GM06990 (cell line): ENCODE measurements at regions not wholly inside any gene's neighbourhood (a gene's known extent, or its start where the extent isn't known, plus 50 kb on each side); places are given as distances from the start of the nearest gene placed in this dataset.

Source experiments
- DNase-seq: peaks from one replicate; pipeline ENCODE4 v3.0.0-alpha.2; 2011; ENCODE audit not compliant: insufficient read length; ENCODE audit errors: extremely low read depth
- H3K27me3 ChIP-seq: replicated peaks from 2 replicates; pipeline ENCODE4 v1.6.0; 2011; ENCODE audit warnings: low read length; ENCODE audit not compliant: control insufficient read depth, insufficient read depth
- H3K36me3 ChIP-seq: 2 replicates; pipeline ENCODE4 v1.5.1; 2011; ENCODE audit warnings: low read length; ENCODE audit not compliant: control insufficient read depth, insufficient read depth
- H3K4me3 ChIP-seq: replicated peaks from 2 replicates; pipeline ENCODE4 v1.5.1; 2011; ENCODE audit warnings: low read depth, mild to moderate bottlenecking, control low read depth, low read length
- CTCF ChIP-seq: IDR thresholded peaks from 2 replicates; pipeline ENCODE4 v1.5.1; 2011; ENCODE audit warnings: low read length, control low read depth, mild to moderate bottlenecking, inconsistent platforms; ENCODE audit not compliant: insufficient read depth, poor library complexity, severe bottlenecking

GRCh38 chr15:95013381-95013780, 782.0 kb downstream of the MCTP2 start:
- Histone ChIP-seq H3K27me3 (no peaks in the 10 kb centered on the region), H3K36me3 (no peaks in the 10 kb centered on the region), H3K4me3 (no peak overlapping the region)
- DNase-seq = no peak
- TF ChIP-seq CTCF = no peak

GRCh38 chr15:95016511-95017229, 785.3 kb downstream of the MCTP2 start:
- no peak for DNase-seq
- no peak for TF ChIP-seq CTCF
- no peaks in the 10 kb centered on the region for H3K27me3 ChIP-seq
- H3K4me3 ChIP-seq = no peak overlapping the region
- H3K36me3 ChIP-seq = no peaks in the 10 kb centered on the region

- no peaks in the 10 kb centered on the region for H3K27me3 ChIP-seq
- no peak overlapping the region for H3K4me3 ChIP-seq
- no peaks in the 10 kb centered on the region for H3K36me3 ChIP-seq
- DNase-seq = no peak
- no peak for TF ChIP-seq CTCF
These were observed 786.4 kb downstream of the MCTP2 start for GRCh38 chr15:95017666-95018328.

- TF ChIP-seq CTCF = no peak
- DNase-seq = no peak
- H3K27me3 ChIP-seq = no peaks in the 10 kb centered on the region
- no peak overlapping the region for H3K4me3 ChIP-seq
- H3K36me3 ChIP-seq = no peaks in the 10 kb centered on the region
These were observed 787.7 kb downstream of the MCTP2 start for GRCh38 chr15:95018888-95019545.

- no peaks in the 10 kb centered on the region for H3K36me3 ChIP-seq
These were observed 788.5 kb downstream of the MCTP2 start for GRCh38 chr15:95019907-95020306.

More at GRCh38 chr15:95019907-95020306, 788.5 kb downstream of the MCTP2 start:
- H3K4me3 ChIP-seq = no peak overlapping the region
- no peak for DNase-seq
- H3K27me3 ChIP-seq = no peaks in the 10 kb centered on the region
- no peak for TF ChIP-seq CTCF
